HG02938 (cell line): ENCODE measurements at regions not wholly inside any gene's neighbourhood (a gene's known extent, or its start where the extent isn't known, plus 50 kb on each side); places are given as distances from the start of the nearest gene placed in this dataset.
"Not testable (repeated sequence)": the region's sequence is repeated elsewhere in the genome, so short reads cannot be mapped to it uniquely, and the experiment has no call there.

Source experiments
- ATAC-seq: cut with Tn5 transposase; IDR thresholded peaks from one replicate; pipeline ENCODE4 v1.9.1; 2021; ENCODE audit warnings: mild to moderate bottlenecking, moderate library complexity; ENCODE audit not compliant: unreplicated experiment

- peak; percentile 4 for ATAC-seq
Observed at GRCh38 chr5:99033014-99033900, 104.5 kb upstream of the CHD1 start.

GRCh38 chr5:99032234-99033013 lies 103.6 kb upstream of the CHD1 start:
- ATAC-seq, result peak; percentile 30

GRCh38 chr5:99030906-99031440 lies 102.2 kb upstream of the CHD1 start:
- ATAC-seq, result no peak

- ATAC-seq, result no peak
Observed at GRCh38 chr5:99029172-99029571, 100.4 kb upstream of the CHD1 start.

GRCh38 chr5:99028170-99028569 lies 99.4 kb upstream of the CHD1 start:
- ATAC-seq, result not testable (repeated sequence)

GRCh38 chr5:99025298-99026045 lies 96.7 kb upstream of the CHD1 start:
- ATAC-seq, result no peak

GRCh38 chr5:99023330-99023729 lies 94.5 kb upstream of the CHD1 start:
- ATAC-seq, result no peak

- ATAC-seq, result no peak
Observed at GRCh38 chr5:99022250-99022649, 93.4 kb upstream of the CHD1 start.

DNA sequence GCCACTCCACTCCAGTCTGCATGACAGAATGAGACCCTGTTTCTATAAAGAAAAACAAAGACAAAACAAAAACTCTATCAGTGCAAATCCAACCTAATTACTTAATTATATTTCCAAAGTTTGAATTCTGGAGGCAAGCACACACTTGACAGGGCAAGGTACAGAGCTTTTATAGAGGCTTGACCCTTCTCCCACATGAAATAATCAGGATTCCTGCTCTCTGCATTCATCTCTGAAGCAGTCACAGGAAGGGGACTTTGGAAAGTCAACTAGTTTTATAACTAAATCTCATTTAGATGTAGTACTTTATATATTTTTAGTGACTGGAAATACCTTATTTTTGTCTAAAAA lies 91.9 kb upstream of the CHD1 start:
- no peak for ATAC-seq

DNA sequence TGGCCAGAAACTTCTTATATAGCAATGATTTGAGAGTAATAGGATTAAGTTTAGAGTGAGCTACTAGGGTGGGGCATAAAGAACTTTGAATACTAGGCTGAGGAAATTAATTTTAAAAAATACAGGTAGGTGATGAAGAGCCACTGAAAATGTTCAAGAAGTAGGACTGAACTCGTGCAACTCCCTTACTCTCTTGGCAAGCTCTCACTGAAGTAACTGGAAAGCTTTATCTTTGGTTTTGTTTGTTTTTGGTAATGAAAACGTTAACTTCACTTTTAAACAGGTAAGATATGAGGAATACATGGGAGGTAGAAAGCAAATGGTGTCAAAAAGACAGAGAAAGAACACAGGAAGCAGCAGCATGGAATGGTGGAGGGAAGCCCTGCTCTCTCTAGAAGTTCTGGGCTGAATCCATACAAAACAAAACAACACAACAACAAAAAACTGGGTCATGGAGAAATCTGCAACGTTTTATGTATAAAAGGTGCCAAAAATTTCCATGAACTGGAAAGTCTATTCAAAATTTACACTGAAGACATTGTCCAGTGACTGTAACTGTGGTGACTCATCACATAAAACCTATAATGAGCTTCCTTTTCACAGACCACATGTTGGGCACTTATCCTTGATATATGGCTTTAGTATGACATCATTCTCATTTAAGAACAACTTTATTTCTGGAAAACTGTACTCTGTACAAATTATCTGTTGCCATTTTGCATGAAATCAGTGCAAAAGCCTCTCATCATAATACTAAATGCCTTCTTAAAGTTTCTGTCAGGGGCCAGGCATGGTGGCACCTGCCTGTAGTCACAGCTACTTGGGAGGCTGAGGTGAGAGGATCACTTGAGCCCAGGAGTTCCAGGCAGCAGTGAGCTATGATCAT lies 91.2 kb upstream of the CHD1 start:
- no peak for ATAC-seq

DNA sequence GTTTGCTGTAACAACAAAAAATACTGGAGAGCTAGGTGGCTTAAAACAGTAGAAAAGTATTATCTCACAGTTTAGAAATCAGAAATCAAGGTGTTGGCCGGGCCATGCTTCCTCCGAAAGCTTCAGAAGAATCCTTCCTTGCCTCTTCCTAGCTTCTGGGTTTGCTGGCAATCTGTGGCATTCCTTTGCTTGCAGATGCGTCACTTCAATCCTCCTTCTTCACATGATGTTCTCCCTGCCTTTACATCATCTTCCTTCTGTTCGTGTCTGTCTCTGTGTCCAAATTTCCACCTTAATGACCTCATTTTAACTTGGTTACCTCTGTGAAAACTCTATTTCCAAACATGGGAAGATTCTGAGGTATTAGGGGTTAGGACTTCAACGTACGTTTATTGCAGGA lies 90.4 kb upstream of the CHD1 start:
- no peak for ATAC-seq

- ATAC-seq, result no peak
Observed at GRCh38 chr5:99010294-99010693, 81.5 kb upstream of the CHD1 start.

DNA sequence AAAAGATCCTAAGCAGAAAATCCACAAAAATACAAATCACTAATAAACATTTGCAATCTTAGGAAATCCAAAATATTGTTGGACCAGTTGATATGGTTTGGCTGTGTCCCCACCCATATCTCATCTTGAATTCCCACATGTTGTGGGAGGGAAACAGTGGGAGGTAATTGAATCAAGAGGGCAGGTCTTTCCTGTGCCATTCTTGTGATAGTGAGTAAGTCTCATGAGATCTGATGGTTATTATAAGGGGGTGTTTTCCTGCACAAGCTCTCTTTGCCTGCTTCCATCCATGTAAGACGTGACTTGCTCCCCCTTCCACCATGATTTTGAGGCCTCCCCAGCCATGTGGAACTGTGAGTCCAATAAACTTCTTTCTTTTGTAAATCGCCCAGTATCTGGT lies 79.2 kb upstream of the CHD1 start:
- not testable (repeated sequence) for ATAC-seq

DNA sequence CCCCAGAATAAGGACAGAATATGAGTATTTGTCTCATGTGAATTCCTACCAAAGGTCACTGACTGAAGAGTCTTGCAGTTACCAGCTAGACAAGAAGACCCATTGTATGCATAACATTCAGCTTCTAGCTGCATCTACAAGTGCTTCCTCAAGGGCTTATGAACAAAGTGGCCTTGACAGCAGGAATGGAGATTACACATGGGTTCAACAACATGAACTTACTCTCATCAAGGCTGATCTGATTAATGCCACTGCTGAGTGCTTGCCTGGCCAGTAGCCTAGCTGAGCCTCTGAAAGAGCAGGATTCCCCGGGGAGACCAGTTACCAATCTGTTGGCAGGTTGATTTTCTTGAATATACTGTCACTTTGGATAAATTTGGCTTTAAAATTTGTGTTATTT lies 76.7 kb upstream of the CHD1 start:
- no peak for ATAC-seq

DNA sequence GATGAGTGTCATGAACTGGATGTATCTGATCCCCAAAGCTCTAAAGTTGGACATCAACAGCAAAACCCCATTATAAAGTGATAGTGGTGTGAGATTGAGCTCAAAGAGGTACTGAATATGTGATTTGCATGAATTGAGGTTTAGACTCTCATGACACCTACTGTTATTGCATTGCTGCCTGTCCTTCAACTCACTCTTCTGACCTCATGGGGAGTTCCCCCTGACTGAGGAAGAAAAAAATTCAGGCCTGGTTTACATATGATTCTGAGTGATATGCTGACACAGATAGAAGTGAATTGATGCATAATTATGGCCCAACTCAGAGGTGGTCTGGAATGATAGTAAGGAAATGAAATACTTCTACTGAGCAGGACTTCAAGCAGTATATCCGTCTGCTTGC lies 76.2 kb upstream of the CHD1 start:
- ATAC-seq, result peak; percentile 100

- no peak for ATAC-seq
Observed at GRCh38 chr5:99000876-99001275, 72.1 kb upstream of the CHD1 start.

- ATAC-seq, result no peak
Observed at GRCh38 chr5:99000221-99000620, 71.4 kb upstream of the CHD1 start.

DNA sequence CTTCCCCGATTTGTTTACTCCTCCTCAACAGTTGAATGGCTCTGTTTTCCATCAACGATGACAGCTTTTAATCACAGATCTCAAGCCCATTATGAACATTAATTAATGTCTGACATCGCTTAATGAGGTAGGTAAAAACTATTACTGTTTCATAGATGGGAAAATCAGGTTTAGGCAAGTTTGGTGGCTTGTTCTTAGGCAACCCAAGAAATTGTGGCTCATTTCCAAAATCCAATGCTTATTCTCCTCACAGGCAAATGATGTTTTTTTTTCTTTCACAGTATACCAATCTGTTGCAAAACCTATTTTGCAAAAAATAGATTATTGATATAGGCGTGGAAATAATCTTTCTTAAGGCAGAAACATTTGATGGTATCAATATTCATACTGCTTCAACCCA lies 70.8 kb upstream of the CHD1 start:
- no peak for ATAC-seq

- no peak for ATAC-seq
Observed at GRCh38 chr5:98997000-98997399, 68.2 kb upstream of the CHD1 start.

GRCh38 chr5:98994611-98995010 lies 65.8 kb upstream of the CHD1 start:
- ATAC-seq, result no peak
